ENCODE measurements at regions not wholly inside any gene's neighbourhood (a gene's known extent, or its start where the extent isn't known, plus 50 kb on each side); places are given as distances from the start of the nearest gene placed in this dataset.

- Histone ChIP-seq H3K4me3 (replicated peaks in 1 of 3; ENCODE audit: insufficient read depth in 1 of 3, low read depth in 1 of 3, low read length in 3 of 3) (no peak overlapping the region), H3K4me1 (ENCODE audit: control insufficient read depth, extremely low read depth, insufficient read depth, low read length) (no peaks in the 10 kb centered on the region), H3K79me2 (ENCODE audit: control insufficient read depth, insufficient read depth, low read length) (no peaks in the 10 kb centered on the region), H3K27me3 (ENCODE audit: control insufficient read depth in 2 of 2, insufficient read depth in 2 of 2, low read length in 2 of 2) (no peaks in the 10 kb centered on the region), H3K9me3 (replicated peaks; ENCODE audit: control insufficient read depth, insufficient read depth, low read length) (no peaks in the 10 kb centered on the region), H2AFZ (ENCODE audit: low read depth, low read length) (no peak overlapping the region), H3K36me3 (ENCODE audit: control insufficient read depth in 2 of 2, extremely low read depth in 1 of 2, insufficient read depth in 2 of 2, low read length in 2 of 2) (no peaks in the 10 kb centered on the region), H3K4me2 (ENCODE audit: insufficient read depth, low read length) (no peak overlapping the region), H4K20me1 (replicated peaks; ENCODE audit: control insufficient read depth, extremely low read depth, insufficient read depth, low read length) (no peaks in the 10 kb centered on the region), H3K9ac (replicated peaks; ENCODE audit: extremely low read depth, insufficient read depth, low read length) (no peak overlapping the region), H3K9me1 (replicated peaks; ENCODE audit: control insufficient read depth, extremely low read depth, insufficient read depth, low read length) (no peaks in the 10 kb centered on the region), H3K27ac (ENCODE audit: insufficient read depth, low read depth, low read length) (no peak overlapping the region)
- dilution Hi-C loops (cut with MboI; ENCODE audit: extremely low pct_ligation_motif_present, low sequenced_read_pairs) (no loop called here), intact Hi-C loops (cut with micrococcal nuclease) (no loop called here)
- CTCF ChIA-PET, result no interaction called here
- DNase-seq (ENCODE audit: low read depth, low spot score), result peak; percentile 15
- BruUV-seq (replicated peaks), result no TSS peak
- FAIRE-seq, result no peak
- TF ChIP-seq JUN (IDR thresholded peaks at IDR 0.05; ENCODE audit: borderline replicate concordance, insufficient read depth, insufficient read length, low read depth) (no peak), FOS (IDR thresholded peaks at IDR 0.05; ENCODE audit: borderline replicate concordance, insufficient read depth, low read length) (peak; percentile 17)
- POLR2A ChIA-PET, result no interaction called here
Measured at GRCh38 chr5:129382921-129383672, 77.0 kb upstream of the ADAMTS19 start.

DNA sequence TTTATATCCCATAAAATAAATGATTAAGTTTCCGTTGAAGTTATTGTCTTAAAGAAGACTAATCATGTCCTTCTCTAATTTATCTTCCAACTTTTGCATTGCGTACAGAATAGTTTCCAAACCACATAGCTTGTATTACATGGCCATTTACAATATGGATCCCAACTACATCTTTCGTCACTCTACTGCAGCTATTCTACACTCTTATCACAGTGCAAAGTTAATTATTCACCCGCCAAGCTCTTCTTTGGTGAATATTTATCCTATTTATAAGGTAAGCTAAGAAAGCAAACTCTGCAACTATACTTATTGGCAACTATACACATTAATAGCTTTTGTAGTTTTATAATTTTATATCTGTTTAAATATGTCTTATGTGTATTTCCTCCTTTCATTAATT lies 75.9 kb upstream of the ADAMTS19 start:
- intact Hi-C loops (cut with micrococcal nuclease), result no loop called here
- dilution Hi-C loops (cut with MboI; ENCODE audit: extremely low pct_ligation_motif_present, low sequenced_read_pairs), result no loop called here
- BruUV-seq (replicated peaks), result no TSS peak

More for the DNA sequence above, 75.9 kb upstream of the ADAMTS19 start:
- H3K36me3 ChIP-seq (ENCODE audit: control insufficient read depth in 2 of 2, extremely low read depth in 1 of 2, insufficient read depth in 2 of 2, low read length in 2 of 2), result no peaks in the 10 kb centered on the region
- no peak overlapping the region for H3K27ac ChIP-seq (ENCODE audit: insufficient read depth, low read depth, low read length)
- POLR2A ChIA-PET, result no interaction called here
- H3K4me3 ChIP-seq (replicated peaks in 1 of 3; ENCODE audit: insufficient read depth in 1 of 3, low read depth in 1 of 3, low read length in 3 of 3), result no peak overlapping the region
- DNase-seq (ENCODE audit: low read depth, low spot score) (no peak), FAIRE-seq (no peak)
- no peak overlapping the region for H3K9ac ChIP-seq (replicated peaks; ENCODE audit: extremely low read depth, insufficient read depth, low read length)
- CTCF ChIA-PET, result interaction anchor here (1.2 to 1.5 kb wide), 2 partner anchors 20 to 22 kb away, joined by 3 read pairs; no protein-coding TSS in a partner anchor
- no peaks in the 10 kb centered on the region for H3K4me1 ChIP-seq (ENCODE audit: control insufficient read depth, extremely low read depth, insufficient read depth, low read length)
- no peaks in the 10 kb centered on the region for H4K20me1 ChIP-seq (replicated peaks; ENCODE audit: control insufficient read depth, extremely low read depth, insufficient read depth, low read length)
- H3K9me3 ChIP-seq (replicated peaks; ENCODE audit: control insufficient read depth, insufficient read depth, low read length), result no peaks in the 10 kb centered on the region
- no peaks in the 10 kb centered on the region for H3K79me2 ChIP-seq (ENCODE audit: control insufficient read depth, insufficient read depth, low read length)
- H3K27me3 ChIP-seq (ENCODE audit: control insufficient read depth in 2 of 2, insufficient read depth in 2 of 2, low read length in 2 of 2), result no peaks in the 10 kb centered on the region
- no peak overlapping the region for H3K4me2 ChIP-seq (ENCODE audit: insufficient read depth, low read length)
- H3K9me1 ChIP-seq (replicated peaks; ENCODE audit: control insufficient read depth, extremely low read depth, insufficient read depth, low read length), result no peaks in the 10 kb centered on the region
- no peak overlapping the region for H2AFZ ChIP-seq (ENCODE audit: low read depth, low read length)
- TF ChIP-seq MYC (IDR thresholded peaks at IDR 0.05; ENCODE audit: low read depth, low read length) (no peak), POLR2AphosphoS5 (IDR thresholded peaks at IDR 0.05; ENCODE audit: insufficient read depth, low read depth, low read length) (no peak), EZH2 (IDR thresholded peaks at IDR 0.05; ENCODE audit: borderline replicate concordance, low read depth, low read length, severe bottlenecking) (no peak), CTCF (IDR thresholded peaks at IDR 0.05; ENCODE audit: extremely low read depth in 1 of 2, insufficient read depth in 1 of 2, low read depth in 1 of 2, low read length in 2 of 2) (no peak), POLR2A (IDR thresholded peaks at IDR 0.05; ENCODE audit: low read depth, low read length) (no peak), JUN (IDR thresholded peaks at IDR 0.05; ENCODE audit: borderline replicate concordance, insufficient read depth, insufficient read length, low read depth) (no peak), GATA2 (IDR thresholded peaks at IDR 0.05; ENCODE audit: insufficient read depth, insufficient read length, low read depth, low read length) (no peak), FOS (IDR thresholded peaks at IDR 0.05; ENCODE audit: borderline replicate concordance, insufficient read depth, low read length) (no peak)
- TF ChIP-seq, protein P1, sequence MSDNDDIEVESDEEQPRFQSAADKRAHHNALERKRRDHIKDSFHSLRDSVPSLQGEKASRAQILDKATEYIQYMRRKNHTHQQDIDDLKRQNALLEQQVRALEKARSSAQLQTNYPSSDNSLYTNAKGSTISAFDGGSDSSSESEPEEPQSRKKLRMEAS (IDR thresholded peaks at IDR 0.05; ENCODE audit: insufficient read depth, insufficient read length), result no peak
